PC-3 (cell line): ENCODE measurements at regions not wholly inside any gene's neighbourhood (a gene's known extent, or its start where the extent isn't known, plus 50 kb on each side); places are given as distances from the start of the nearest gene placed in this dataset.

Experiments used
- ATAC-seq: fragments of 200-7000 bp; cut with Tn5 transposase; 2 replicates; pipeline ENCODE4 v1.9.1; 2020; ENCODE audit warnings: mild to moderate bottlenecking, moderate library complexity
- BruUV-seq: library from RNA; stranded (reverse); fragments of 400-500 nt; replicated peaks from 2 replicates; lab custom pipeline; 2021; lab: Mats Ljungman, UMichigan
- CTCF ChIA-PET: fragments of 300-600 bp; sonication (Branson Sonifier 250); formaldehyde crosslinking; loops from one replicate; lab custom pipeline; 2022; ENCODE audit warnings: antibody characterized with exemption; lab: Charles Lee
- POLR2A ChIA-PET: fragments of 300-600 bp; sonication (Branson Sonifier 250); formaldehyde crosslinking; loops from one replicate; lab custom pipeline; 2022; ENCODE audit warnings: antibody characterized with exemption; ENCODE audit not compliant: unreplicated experiment; lab: Charles Lee
- DNase-seq: peaks from one replicate; pipeline ENCODE4 v3.0.0-alpha.2; 2015
- H2AFZ ChIP-seq: fragments of 300-600 bp; sonication (generic); 2 replicates; pipeline ENCODE4 v1.6.0; 2016; ENCODE audit warnings: antibody characterized with exemption, low read length
- H3F3A ChIP-seq: fragments of 300-600 bp; sonication (generic); one replicate; pipeline ENCODE4 v1.6.0; 2017; ENCODE audit warnings: antibody characterized with exemption, low read length, control low read depth, mild to moderate bottlenecking; ENCODE audit not compliant: unreplicated experiment
- H3K27ac ChIP-seq: fragments of 300-600 bp; sonication (generic); 2 replicates; pipeline ENCODE4 v1.5.1; 2016; ENCODE audit warnings: mild to moderate bottlenecking, low read length
- H3K27me3 ChIP-seq: fragments of 300-600 bp; sonication (generic); 2 replicates; pipeline ENCODE4 v1.6.1; 2016; ENCODE audit warnings: low read length, mixed read lengths
- H3K36me3 ChIP-seq: fragments of 300-600 bp; sonication (generic); 2 replicates; pipeline ENCODE4 v1.6.1; 2016; ENCODE audit warnings: low read depth, mixed run types, low read length, mixed read lengths
- H3K4me1 ChIP-seq: fragments of 300-600 bp; sonication (generic); 2 replicates; pipeline ENCODE4 v1.5.1; 2016; ENCODE audit warnings: low read length; ENCODE audit not compliant: insufficient read depth
- H3K4me2 ChIP-seq: fragments of 300-600 bp; sonication (generic); 2 replicates; pipeline ENCODE4 v1.6.0; 2016; ENCODE audit warnings: low read length
- H3K4me3 ChIP-seq: fragments of 300-600 bp; sonication (generic); 2 replicates; pipeline ENCODE4 v1.5.1; 2016; ENCODE audit warnings: mild to moderate bottlenecking, low read length, mixed read lengths
- H3K79me2 ChIP-seq: fragments of 300-600 bp; sonication (generic); 2 replicates; pipeline ENCODE4 v1.6.1; 2017; ENCODE audit warnings: low read length, mixed read lengths
- H3K9ac ChIP-seq: fragments of 300-600 bp; sonication (generic); 2 replicates; pipeline ENCODE4 v1.6.0; 2016; ENCODE audit warnings: mild to moderate bottlenecking, low read length
- H3K9me2 ChIP-seq: fragments of 300-600 bp; sonication (generic); replicated peaks from 2 replicates; pipeline ENCODE4 v1.6.1; 2016; ENCODE audit warnings: mixed run types, low read length, mixed read lengths
- H3K9me3 ChIP-seq: fragments of 300-600 bp; sonication (generic); 2 replicates; pipeline ENCODE4 v1.6.1; 2016; ENCODE audit warnings: low read length, mixed read lengths
- H4K20me1 ChIP-seq: fragments of 300-600 bp; sonication (generic); 2 replicates; pipeline ENCODE4 v1.6.1; 2016; ENCODE audit warnings: low read length, mixed read lengths
- EZH2 ChIP-seq: fragments of 300-600 bp; sonication (generic); IDR thresholded peaks from one replicate; pipeline ENCODE4 v1.6.1; 2017; ENCODE audit warnings: antibody characterized with exemption, mild to moderate bottlenecking, low read length; ENCODE audit not compliant: unreplicated experiment
- EZH2phosphoT487 ChIP-seq: fragments of 300-600 bp; sonication (generic); IDR thresholded peaks from 2 replicates; pipeline ENCODE4 v1.6.1; 2018; ENCODE audit warnings: mild to moderate bottlenecking, antibody characterized with exemption, low read length, borderline replicate concordance
- intact Hi-C: fragments of 100-400 bp; cut with micrococcal nuclease; formaldehyde crosslinking; loops from 2 replicates; pipeline ENCODE4 v1.9.0; 2023
- TF ChIP-seq, protein P1 (sequence below): fragments of 300-600 bp; sonication (generic); conservative IDR thresholded peaks from 2 replicates; pipeline ENCODE4 v1.5.1; 2017; ENCODE audit warnings: antibody characterized with exemption, low read depth, mild to moderate bottlenecking, low read length

DNA sequence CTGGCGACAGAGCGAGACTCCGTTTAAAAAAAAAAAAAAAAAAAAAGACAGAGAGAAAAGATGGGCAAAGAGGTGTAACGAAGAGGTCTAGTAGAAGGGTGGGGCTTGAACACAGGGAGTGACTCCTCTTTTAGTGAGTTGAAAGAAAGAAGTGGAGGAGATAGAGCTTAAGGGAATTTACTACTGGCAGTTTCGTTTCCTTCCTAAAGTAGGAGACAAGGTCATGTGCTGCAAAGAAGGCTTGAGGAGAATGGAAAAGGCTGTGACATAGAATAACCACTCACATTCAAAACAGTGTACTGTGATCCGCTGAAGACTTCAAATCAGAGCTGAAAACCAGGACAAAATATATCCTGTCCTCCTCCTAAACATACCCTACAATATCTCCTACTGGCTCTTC, 63.8 kb upstream of the EIF2S2 start:
- CTCF ChIA-PET = no interaction called here

GRCh38 chr20:34177052-34177451, 64.2 kb upstream of the ASIP start:
- no peak overlapping the region for H3K4me3 ChIP-seq
- no peak overlapping the region for H3K4me2 ChIP-seq
- TF ChIP-seq EZH2phosphoT487 = no peak
- intact Hi-C loops = no loop called here
- no peak overlapping the region for H2AFZ ChIP-seq
- H3K9me2 ChIP-seq = no peaks in the 10 kb centered on the region
- H3K79me2 ChIP-seq = no peaks in the 10 kb centered on the region
- no peak for DNase-seq
- ChIA-PET CTCF (no interaction called here), POLR2A (no interaction called here)
- H3K27me3 ChIP-seq = no peaks in the 10 kb centered on the region
- H3K9ac ChIP-seq = no peak overlapping the region
- no peaks in the 10 kb centered on the region for H3F3A ChIP-seq
- BruUV-seq = no TSS peak
- no peaks in the 10 kb centered on the region for H3K4me1 ChIP-seq
- no peaks in the 10 kb centered on the region for H3K36me3 ChIP-seq
- no peak overlapping the region for H3K27ac ChIP-seq
- no peaks in the 10 kb centered on the region for H3K9me3 ChIP-seq
- ATAC-seq = no peak
- H4K20me1 ChIP-seq = no peaks in the 10 kb centered on the region

More for the DNA sequence above, 63.8 kb upstream of the EIF2S2 start:
- TF ChIP-seq, protein P1, sequence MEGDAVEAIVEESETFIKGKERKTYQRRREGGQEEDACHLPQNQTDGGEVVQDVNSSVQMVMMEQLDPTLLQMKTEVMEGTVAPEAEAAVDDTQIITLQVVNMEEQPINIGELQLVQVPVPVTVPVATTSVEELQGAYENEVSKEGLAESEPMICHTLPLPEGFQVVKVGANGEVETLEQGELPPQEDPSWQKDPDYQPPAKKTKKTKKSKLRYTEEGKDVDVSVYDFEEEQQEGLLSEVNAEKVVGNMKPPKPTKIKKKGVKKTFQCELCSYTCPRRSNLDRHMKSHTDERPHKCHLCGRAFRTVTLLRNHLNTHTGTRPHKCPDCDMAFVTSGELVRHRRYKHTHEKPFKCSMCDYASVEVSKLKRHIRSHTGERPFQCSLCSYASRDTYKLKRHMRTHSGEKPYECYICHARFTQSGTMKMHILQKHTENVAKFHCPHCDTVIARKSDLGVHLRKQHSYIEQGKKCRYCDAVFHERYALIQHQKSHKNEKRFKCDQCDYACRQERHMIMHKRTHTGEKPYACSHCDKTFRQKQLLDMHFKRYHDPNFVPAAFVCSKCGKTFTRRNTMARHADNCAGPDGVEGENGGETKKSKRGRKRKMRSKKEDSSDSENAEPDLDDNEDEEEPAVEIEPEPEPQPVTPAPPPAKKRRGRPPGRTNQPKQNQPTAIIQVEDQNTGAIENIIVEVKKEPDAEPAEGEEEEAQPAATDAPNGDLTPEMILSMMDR = no peak
- TF ChIP-seq EZH2 (no peak), EZH2phosphoT487 (no peak)
- no TSS peak for BruUV-seq
- ATAC-seq (no peak), DNase-seq (no peak)
- no peaks in the 10 kb centered on the region for H3F3A ChIP-seq
- no peak overlapping the region for H3K27ac ChIP-seq
- no peaks in the 10 kb centered on the region for H3K36me3 ChIP-seq
- no peak overlapping the region for H3K9ac ChIP-seq
- POLR2A ChIA-PET = no interaction called here
- H3K9me2 ChIP-seq = no peaks in the 10 kb centered on the region
- H2AFZ ChIP-seq = no peak overlapping the region
- H3K9me3 ChIP-seq = no peaks in the 10 kb centered on the region
- intact Hi-C loops = no loop called here
- no peak overlapping the region for H3K4me2 ChIP-seq
- H3K4me3 ChIP-seq = no peak overlapping the region
- no peaks in the 10 kb centered on the region for H3K27me3 ChIP-seq
- H3K79me2 ChIP-seq = no peaks in the 10 kb centered on the region
- no peaks in the 10 kb centered on the region for H4K20me1 ChIP-seq
- no peaks in the 10 kb centered on the region for H3K4me1 ChIP-seq

DNA sequence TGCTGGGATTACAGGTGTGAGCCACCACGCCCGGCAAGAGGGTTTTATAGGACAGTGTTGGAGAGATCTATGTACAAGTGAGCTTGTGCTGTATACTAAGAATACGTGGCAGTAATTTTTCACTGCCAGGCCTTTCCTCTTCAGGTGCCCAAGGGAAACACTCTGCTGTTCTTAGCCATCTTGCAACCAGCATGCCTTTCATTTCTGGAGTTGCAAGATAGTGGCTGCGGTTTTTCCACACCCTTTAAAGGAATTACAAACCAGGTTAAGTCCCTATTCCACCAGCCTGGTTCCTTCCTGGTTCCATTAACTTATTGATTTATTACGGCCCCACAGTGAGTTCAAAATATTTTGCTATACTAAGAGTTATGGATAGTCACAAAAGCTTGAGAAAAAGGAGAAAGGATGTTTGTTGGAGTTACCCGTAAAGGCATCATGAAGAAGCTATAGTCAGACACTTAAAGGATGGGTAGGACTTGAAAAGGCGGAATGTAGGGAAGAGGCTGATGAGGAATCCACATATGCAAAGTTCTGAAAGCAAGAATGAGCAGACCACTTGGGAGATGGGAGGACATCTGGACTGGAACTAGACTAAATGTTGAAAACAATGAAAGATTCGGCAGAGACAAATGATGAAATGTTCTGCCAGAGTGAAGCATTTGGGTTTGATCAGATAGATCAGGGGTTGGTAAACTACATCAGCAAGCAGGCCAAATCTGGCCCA, 61.4 kb upstream of the ASIP start:
- ATAC-seq (peak; percentile 62), DNase-seq (peak; percentile 31)
- ChIA-PET CTCF (no interaction called here), POLR2A (no interaction called here)
- no TSS peak for BruUV-seq
- H3F3A ChIP-seq = no peaks in the 10 kb centered on the region
- H3K9me2 ChIP-seq = no peaks in the 10 kb centered on the region
- peaks cover 12% of the 10 kb centered on the region; the same call in 1 of the 2 replicates for H3K27me3 ChIP-seq
- H3K4me2 ChIP-seq = no peak overlapping the region
- H3K9me3 ChIP-seq = no peaks in the 10 kb centered on the region
- no peak overlapping the region for H3K9ac ChIP-seq
- H2AFZ ChIP-seq = no peak overlapping the region
- no peak overlapping the region for H3K4me3 ChIP-seq
- H3K4me1 ChIP-seq = no peaks in the 10 kb centered on the region
- no peaks in the 10 kb centered on the region for H3K79me2 ChIP-seq
- no peak overlapping the region for H3K27ac ChIP-seq
- H3K36me3 ChIP-seq = no peaks in the 10 kb centered on the region
- intact Hi-C loops = no loop called here
- no peaks in the 10 kb centered on the region for H4K20me1 ChIP-seq
- no peak for TF ChIP-seq EZH2phosphoT487
- TF ChIP-seq, protein P1 = no peak
